GM13976 (cell line): ENCODE measurements at regions not wholly inside any gene's neighbourhood (a gene's known extent, or its start where the extent isn't known, plus 50 kb on each side); places are given as distances from the start of the nearest gene placed in this dataset.

ENCODE experiments used
- DNase-seq: peaks from one replicate; pipeline ENCODE4 v3.0.0; 2012; ENCODE audit warnings: low spot score
- in situ Hi-C: fragments of 300-500 bp; cut with MboI; formaldehyde crosslinking; loops from one replicate; pipeline ENCODE4 v1.12.0; 2022; ENCODE audit warnings: low sequenced_read_pairs, mixed read lengths, inconsistent platforms; ENCODE audit not compliant: unreplicated experiment
- TF ChIP-seq, protein P1 (sequence below): IDR thresholded peaks from 2 replicates; pipeline ENCODE4 v1.5.1; 2012; ENCODE audit warnings: borderline replicate concordance, mild to moderate bottlenecking; ENCODE audit not compliant: insufficient read depth; ENCODE audit errors: extremely low read depth, missing control alignments, control extremely low read depth

DNA sequence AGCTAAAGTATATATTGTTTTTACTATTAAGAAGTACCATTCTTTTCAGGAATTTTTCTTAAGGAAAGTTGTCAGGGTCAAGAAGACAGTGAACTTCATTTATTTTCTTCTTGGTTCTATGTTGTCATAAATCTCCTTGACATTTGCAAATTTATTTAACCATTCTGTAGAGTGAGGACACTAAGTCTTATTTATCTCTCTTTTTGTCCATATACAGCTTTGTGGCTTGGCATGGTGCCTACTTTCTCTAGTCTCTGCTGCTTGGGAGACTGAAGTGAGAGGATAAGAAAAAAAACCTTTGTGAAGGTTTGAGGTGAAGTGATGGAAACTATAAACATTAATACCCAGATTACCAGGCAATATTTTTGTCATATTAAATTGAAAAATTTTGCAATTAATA is 1389.4 kb downstream of the SUCLG1 start:
- no peak for DNase-seq
- TF ChIP-seq, protein P1, sequence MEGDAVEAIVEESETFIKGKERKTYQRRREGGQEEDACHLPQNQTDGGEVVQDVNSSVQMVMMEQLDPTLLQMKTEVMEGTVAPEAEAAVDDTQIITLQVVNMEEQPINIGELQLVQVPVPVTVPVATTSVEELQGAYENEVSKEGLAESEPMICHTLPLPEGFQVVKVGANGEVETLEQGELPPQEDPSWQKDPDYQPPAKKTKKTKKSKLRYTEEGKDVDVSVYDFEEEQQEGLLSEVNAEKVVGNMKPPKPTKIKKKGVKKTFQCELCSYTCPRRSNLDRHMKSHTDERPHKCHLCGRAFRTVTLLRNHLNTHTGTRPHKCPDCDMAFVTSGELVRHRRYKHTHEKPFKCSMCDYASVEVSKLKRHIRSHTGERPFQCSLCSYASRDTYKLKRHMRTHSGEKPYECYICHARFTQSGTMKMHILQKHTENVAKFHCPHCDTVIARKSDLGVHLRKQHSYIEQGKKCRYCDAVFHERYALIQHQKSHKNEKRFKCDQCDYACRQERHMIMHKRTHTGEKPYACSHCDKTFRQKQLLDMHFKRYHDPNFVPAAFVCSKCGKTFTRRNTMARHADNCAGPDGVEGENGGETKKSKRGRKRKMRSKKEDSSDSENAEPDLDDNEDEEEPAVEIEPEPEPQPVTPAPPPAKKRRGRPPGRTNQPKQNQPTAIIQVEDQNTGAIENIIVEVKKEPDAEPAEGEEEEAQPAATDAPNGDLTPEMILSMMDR = no peak

DNA sequence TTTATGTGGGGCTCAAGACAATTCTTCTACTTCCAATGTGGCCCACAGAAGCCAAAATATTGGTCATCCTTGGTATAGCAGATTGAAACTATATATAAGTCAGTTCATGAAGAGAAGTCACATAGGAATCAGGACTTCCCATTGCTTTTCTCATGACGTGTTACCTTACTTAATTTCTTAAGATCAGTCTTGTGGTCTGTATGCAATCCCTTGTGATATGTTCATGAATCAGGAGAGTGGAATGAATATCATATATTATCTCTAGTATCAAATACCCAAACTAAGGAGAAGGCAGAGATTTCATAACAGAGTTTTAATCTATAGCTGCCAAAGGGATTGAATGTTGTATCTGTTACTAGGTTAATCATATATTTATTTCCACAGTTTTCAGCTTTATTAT is 1390.4 kb downstream of the SUCLG1 start:
- TF ChIP-seq, protein P1 = no peak
- DNase-seq = no peak
- in situ Hi-C loops = no loop called here

More for the DNA sequence above, 1389.4 kb downstream of the SUCLG1 start:
- in situ Hi-C loops = no loop called here

DNA sequence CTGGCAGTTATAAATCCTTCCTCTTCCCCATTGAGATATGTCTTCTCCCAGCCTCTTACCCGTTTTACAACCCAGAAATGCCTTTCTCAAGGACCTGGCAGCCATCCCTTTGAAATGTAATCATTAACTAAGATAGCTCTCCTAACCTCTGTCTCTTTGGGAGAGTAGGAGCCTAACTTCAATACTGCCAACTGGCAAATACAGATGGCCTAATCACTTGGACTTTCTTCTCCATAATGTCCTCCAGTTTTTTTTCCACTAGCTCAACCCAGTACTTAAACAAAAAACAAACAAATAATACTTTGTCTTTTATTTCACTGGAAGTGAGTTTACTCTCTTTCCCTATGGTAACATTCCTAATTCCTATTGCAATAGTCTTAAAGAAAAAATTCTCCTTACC is 1391.1 kb downstream of the SUCLG1 start:
- no peak for DNase-seq

DNA sequence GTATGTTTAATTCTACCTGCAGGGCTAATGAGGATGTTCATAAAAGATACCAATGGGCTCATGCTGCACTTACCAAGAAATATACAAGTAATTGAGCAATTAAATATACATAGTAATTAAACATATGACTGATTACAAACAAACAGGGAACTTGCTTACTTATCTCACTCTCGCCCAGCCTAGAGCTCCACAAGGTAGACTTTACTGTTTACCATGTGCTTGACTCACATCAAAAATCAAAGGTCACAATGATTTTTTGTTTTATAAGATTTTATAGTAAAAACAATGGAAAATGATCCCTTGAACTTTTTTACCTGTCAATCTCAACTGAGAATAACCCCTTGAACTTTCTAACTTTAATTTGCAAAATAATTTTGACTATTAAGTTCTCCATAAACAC is 1395.1 kb downstream of the SUCLG1 start:
- no peak for DNase-seq
- TF ChIP-seq, protein P1 = no peak
- in situ Hi-C loops = no loop called here

More for the DNA sequence above, 1391.1 kb downstream of the SUCLG1 start:
- in situ Hi-C loops = no loop called here
- TF ChIP-seq, protein P1 = no peak

DNA sequence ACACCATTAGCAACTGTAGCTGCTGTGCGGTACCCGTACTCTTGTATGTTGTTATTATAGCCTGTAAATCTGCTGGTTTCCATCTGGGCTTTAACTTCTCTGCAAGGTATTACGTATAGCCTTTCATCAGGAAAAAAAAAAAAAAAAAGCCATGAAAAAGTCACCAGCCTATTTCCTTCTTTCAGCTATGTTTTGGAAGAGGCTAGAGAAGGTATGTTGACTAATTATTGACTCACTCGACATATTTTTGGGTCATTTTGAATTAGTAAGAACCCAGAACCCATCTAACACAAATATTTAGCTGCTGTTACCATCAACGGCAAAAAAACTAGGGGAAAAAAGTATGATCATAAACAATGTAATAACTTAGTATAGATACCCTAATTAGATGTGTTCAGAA is 1395.6 kb downstream of the SUCLG1 start:
- in situ Hi-C loops = no loop called here
- DNase-seq = no peak
- TF ChIP-seq, protein P1 = no peak

- no peak for DNase-seq
- TF ChIP-seq, protein P1 = no peak
- in situ Hi-C loops = no loop called here
Measured at GRCh38 chr2:83058683-83059082, 1400.4 kb downstream of the SUCLG1 start.

DNA sequence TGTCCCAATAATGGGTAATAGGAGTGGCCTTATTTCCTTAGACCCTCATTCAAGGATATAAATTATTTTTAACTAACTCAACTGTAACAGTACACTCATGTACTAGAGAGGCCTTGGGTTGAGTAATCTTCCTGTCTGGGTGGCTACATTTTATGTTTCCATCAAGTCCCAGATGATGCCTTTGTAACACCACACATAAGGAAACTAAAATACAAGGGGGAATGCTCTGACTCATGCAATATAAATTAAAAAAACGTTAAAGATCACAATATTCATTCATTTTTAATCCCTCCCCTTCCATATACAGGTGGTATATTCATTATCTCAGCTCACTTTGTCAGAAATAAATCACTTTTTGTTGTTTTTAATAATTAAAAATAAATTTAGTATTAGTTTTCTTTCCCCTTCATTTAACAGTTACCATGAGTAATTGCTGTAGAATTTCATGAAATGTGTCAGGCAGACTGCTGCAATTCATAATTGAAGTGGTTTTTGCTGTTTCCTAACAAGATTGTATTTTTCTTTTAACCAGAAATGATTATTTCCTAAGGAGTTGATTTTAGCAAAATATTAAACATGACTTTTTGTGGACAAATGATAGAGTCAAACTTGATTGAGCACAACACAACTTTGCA is 1403.6 kb downstream of the SUCLG1 start:
- in situ Hi-C loops = no loop called here
- no peak for DNase-seq
- TF ChIP-seq, protein P1 = no peak
